ENCODE measurements at regions not wholly inside any gene's neighbourhood (a gene's known extent, or its start where the extent isn't known, plus 50 kb on each side); places are given as distances from the start of the nearest gene placed in this dataset.
A peak's percentile ranks its signal among the peaks of the same experiment; 100 is the strongest.
"Not testable (repeated sequence)": the region's sequence is repeated elsewhere in the genome, so short reads cannot be mapped to it uniquely, and the experiment has no call there.

- Mint-ChIP-seq H3K27ac (no peak overlapping the region), H3K4me1 (no peaks in the 10 kb centered on the region), H3K36me3 (no peaks in the 10 kb centered on the region), H3K9me3 (no peaks in the 10 kb centered on the region), H3K4me3 (no peak overlapping the region)
- ATAC-seq (peak; percentile 27), DNase-seq (ENCODE audit: low spot score in 2 of 2) (no peak)
Observed at GRCh38 chr7:108627476-108628051, 57.9 kb downstream of the DNAJB9 start.

- H3K4me3 Mint-ChIP-seq = no peak overlapping the region
- no peak overlapping the region for H3K27ac Mint-ChIP-seq
- no peaks in the 10 kb centered on the region for H3K4me1 Mint-ChIP-seq
- H3K36me3 Mint-ChIP-seq = no peaks in the 10 kb centered on the region
- DNase-seq (ENCODE audit: low spot score in 2 of 2) (no peak), ATAC-seq (no peak)
- no peaks in the 10 kb centered on the region for H3K9me3 Mint-ChIP-seq
Observed at GRCh38 chr7:108628678-108629077, 59.0 kb downstream of the DNAJB9 start.

GRCh38 chr7:108629651-108630400 is 60.2 kb downstream of the DNAJB9 start:
- H3K4me3 Mint-ChIP-seq = no peak overlapping the region
- DNase-seq (ENCODE audit: low spot score in 2 of 2) = no peak
- no peaks in the 10 kb centered on the region for H3K36me3 Mint-ChIP-seq
- H3K4me1 Mint-ChIP-seq = no peaks in the 10 kb centered on the region
- no peak for ATAC-seq
- H3K27ac Mint-ChIP-seq = no peak overlapping the region
- no peaks in the 10 kb centered on the region for H3K9me3 Mint-ChIP-seq

GRCh38 chr7:108634036-108634435 is 64.4 kb downstream of the DNAJB9 start:
- ATAC-seq (no peak), DNase-seq (ENCODE audit: low spot score in 2 of 2) (no peak)
- Mint-ChIP-seq H3K4me1 (no peaks in the 10 kb centered on the region), H3K9me3 (no peaks in the 10 kb centered on the region), H3K4me3 (no peak overlapping the region), H3K27ac (no peak overlapping the region), H3K36me3 (no peaks in the 10 kb centered on the region)

GRCh38 chr7:108634535-108634934 is 64.9 kb downstream of the DNAJB9 start:
- no peak overlapping the region for H3K27ac Mint-ChIP-seq
- no peaks in the 10 kb centered on the region for H3K9me3 Mint-ChIP-seq
- H3K4me1 Mint-ChIP-seq = no peaks in the 10 kb centered on the region
- no peak overlapping the region for H3K4me3 Mint-ChIP-seq
- no peak for DNase-seq (ENCODE audit: low spot score in 2 of 2)
- ATAC-seq = no peak
- no peaks in the 10 kb centered on the region for H3K36me3 Mint-ChIP-seq

GRCh38 chr7:108637049-108637621 is 67.5 kb downstream of the DNAJB9 start:
- ATAC-seq (no peak), DNase-seq (ENCODE audit: low spot score in 2 of 2) (no peak)
- no peak overlapping the region for H3K4me3 Mint-ChIP-seq
- H3K9me3 Mint-ChIP-seq = no peaks in the 10 kb centered on the region
- H3K27ac Mint-ChIP-seq = no peak overlapping the region
- H3K4me1 Mint-ChIP-seq = no peaks in the 10 kb centered on the region
- H3K36me3 Mint-ChIP-seq = no peaks in the 10 kb centered on the region

GRCh38 chr7:108642126-108642525 is 72.5 kb downstream of the DNAJB9 start:
- DNase-seq (ENCODE audit: low spot score in 2 of 2) (no peak), ATAC-seq (no peak)
- H3K27ac Mint-ChIP-seq = no peak overlapping the region
- no peaks in the 10 kb centered on the region for H3K4me1 Mint-ChIP-seq
- H3K9me3 Mint-ChIP-seq = no peaks in the 10 kb centered on the region
- H3K4me3 Mint-ChIP-seq = no peak overlapping the region
- H3K36me3 Mint-ChIP-seq = no peaks in the 10 kb centered on the region

- no peaks in the 10 kb centered on the region for H3K36me3 Mint-ChIP-seq
- ATAC-seq (no peak), DNase-seq (ENCODE audit: low spot score in 2 of 2) (no peak)
- no peak overlapping the region for H3K4me3 Mint-ChIP-seq
- no peak overlapping the region for H3K27ac Mint-ChIP-seq
- H3K9me3 Mint-ChIP-seq = no peaks in the 10 kb centered on the region
- no peaks in the 10 kb centered on the region for H3K4me1 Mint-ChIP-seq
Observed at GRCh38 chr7:108643136-108643535, 73.5 kb downstream of the DNAJB9 start.

- no peaks in the 10 kb centered on the region for H3K36me3 Mint-ChIP-seq
- H3K4me1 Mint-ChIP-seq = no peaks in the 10 kb centered on the region
- no peak overlapping the region for H3K27ac Mint-ChIP-seq
- ATAC-seq = no peak
- no peak overlapping the region for H3K4me3 Mint-ChIP-seq
- no peaks in the 10 kb centered on the region for H3K9me3 Mint-ChIP-seq
- no peak for DNase-seq (ENCODE audit: low spot score in 2 of 2)
Observed at GRCh38 chr7:108648989-108649388, 79.3 kb downstream of the DNAJB9 start.

GRCh38 chr7:108650467-108650866 is 80.8 kb downstream of the DNAJB9 start:
- Mint-ChIP-seq H3K9me3 (no peaks in the 10 kb centered on the region), H3K27ac (no peak overlapping the region), H3K36me3 (no peaks in the 10 kb centered on the region), H3K4me3 (no peak overlapping the region), H3K4me1 (no peaks in the 10 kb centered on the region)
- ATAC-seq = no peak
- DNase-seq (ENCODE audit: low spot score in 2 of 2) = no peak

- H3K27ac Mint-ChIP-seq = no peak overlapping the region
- ATAC-seq (no peak), DNase-seq (ENCODE audit: low spot score in 2 of 2) (no peak)
- H3K9me3 Mint-ChIP-seq = no peaks in the 10 kb centered on the region
- H3K36me3 Mint-ChIP-seq = no peaks in the 10 kb centered on the region
- no peak overlapping the region for H3K4me3 Mint-ChIP-seq
- no peaks in the 10 kb centered on the region for H3K4me1 Mint-ChIP-seq
Observed at GRCh38 chr7:108652886-108653285, 83.2 kb downstream of the DNAJB9 start.

- no peak overlapping the region for H3K4me3 Mint-ChIP-seq
- no peak overlapping the region for H3K27ac Mint-ChIP-seq
- H3K9me3 Mint-ChIP-seq = no peaks in the 10 kb centered on the region
- DNase-seq (ENCODE audit: low spot score in 2 of 2) (no peak), ATAC-seq (no peak)
- H3K36me3 Mint-ChIP-seq = no peaks in the 10 kb centered on the region
- H3K4me1 Mint-ChIP-seq = no peaks in the 10 kb centered on the region
Observed at GRCh38 chr7:108653526-108653925, 83.9 kb downstream of the DNAJB9 start.

GRCh38 chr7:108657140-108657726 is 87.6 kb downstream of the DNAJB9 start:
- ATAC-seq; H3K4me3 Mint-ChIP-seq; H3K4me1 Mint-ChIP-seq; H3K9me3 Mint-ChIP-seq; H3K36me3 Mint-ChIP-seq; DNase-seq (ENCODE audit: low spot score in 2 of 2); H3K27ac Mint-ChIP-seq: not testable (repeated sequence)

GRCh38 chr7:108659261-108659660 is 89.6 kb downstream of the DNAJB9 start:
- Mint-ChIP-seq H3K9me3 (no peaks in the 10 kb centered on the region), H3K4me3 (no peak overlapping the region), H3K36me3 (no peaks in the 10 kb centered on the region), H3K4me1 (no peaks in the 10 kb centered on the region), H3K27ac (no peak overlapping the region)
- ATAC-seq (no peak), DNase-seq (ENCODE audit: low spot score in 2 of 2) (no peak)

- Mint-ChIP-seq H3K36me3 (no peaks in the 10 kb centered on the region), H3K4me3 (no peak overlapping the region), H3K9me3 (no peaks in the 10 kb centered on the region), H3K27ac (no peak overlapping the region), H3K4me1 (no peaks in the 10 kb centered on the region)
- no peak for ATAC-seq
- no peak for DNase-seq (ENCODE audit: low spot score in 2 of 2)
Observed at GRCh38 chr7:108659867-108660266, 90.2 kb downstream of the DNAJB9 start.

GRCh38 chr7:108660465-108660864 is 90.8 kb downstream of the DNAJB9 start:
- no peak overlapping the region for H3K4me3 Mint-ChIP-seq
- no peak for DNase-seq (ENCODE audit: low spot score in 2 of 2)

More at GRCh38 chr7:108660465-108660864, 90.8 kb downstream of the DNAJB9 start:
- H3K27ac Mint-ChIP-seq = no peak overlapping the region
- H3K9me3 Mint-ChIP-seq = no peaks in the 10 kb centered on the region
- H3K4me1 Mint-ChIP-seq = no peaks in the 10 kb centered on the region
- ATAC-seq = no peak
- no peaks in the 10 kb centered on the region for H3K36me3 Mint-ChIP-seq
